NCI-H446 treated with DMSO at 0.1 percent for 48 hours (cell line): ENCODE measurements at regions not wholly inside any gene's neighbourhood (a gene's known extent, or its start where the extent isn't known, plus 50 kb on each side); places are given as distances from the start of the nearest gene placed in this dataset.

Experiments used
- DNase-seq: peaks from one replicate; lab custom pipeline; 2025; lab: John Stamatoyannopoulos, UW

DNA sequence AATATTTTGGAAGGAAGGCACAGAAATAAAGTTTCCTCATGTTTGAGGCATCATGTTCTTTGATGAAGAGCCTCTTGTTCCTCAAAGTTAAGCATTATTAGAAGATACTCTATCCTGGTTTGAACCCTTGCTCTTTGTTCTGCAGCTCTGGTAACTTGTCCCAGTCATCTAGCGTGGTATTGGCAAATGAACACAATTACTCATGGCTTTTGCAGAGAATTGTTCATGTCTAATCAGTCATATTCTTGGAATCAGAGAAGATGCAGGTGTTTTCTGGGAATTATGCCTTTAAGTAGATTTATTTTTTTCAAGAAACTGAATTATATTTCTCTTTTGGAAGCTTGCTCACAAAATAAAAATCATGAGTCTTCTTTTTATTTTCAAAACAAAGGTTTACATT lies 52.9 kb upstream of the HPGDS start:
- DNase-seq = no peak

DNA sequence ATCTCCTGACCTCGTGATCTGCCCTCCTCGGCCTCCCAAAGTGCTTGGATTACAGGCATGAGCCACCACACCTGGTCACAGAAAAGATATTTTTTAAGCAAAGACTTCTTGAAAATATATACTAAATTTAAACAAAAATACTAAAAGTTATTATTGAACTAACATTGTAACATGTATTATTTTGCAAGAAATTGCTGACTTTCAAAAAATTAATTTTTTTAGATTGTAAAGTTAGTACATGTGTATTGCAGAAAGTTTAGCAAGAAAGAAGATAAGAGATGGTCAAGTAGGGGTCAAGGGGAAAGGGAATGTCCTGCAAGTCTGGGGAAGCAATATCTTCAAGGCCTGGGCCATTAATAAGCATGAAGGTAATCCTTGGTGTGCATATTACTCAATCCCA lies 54.3 kb upstream of the HPGDS start:
- no peak for DNase-seq

DNA sequence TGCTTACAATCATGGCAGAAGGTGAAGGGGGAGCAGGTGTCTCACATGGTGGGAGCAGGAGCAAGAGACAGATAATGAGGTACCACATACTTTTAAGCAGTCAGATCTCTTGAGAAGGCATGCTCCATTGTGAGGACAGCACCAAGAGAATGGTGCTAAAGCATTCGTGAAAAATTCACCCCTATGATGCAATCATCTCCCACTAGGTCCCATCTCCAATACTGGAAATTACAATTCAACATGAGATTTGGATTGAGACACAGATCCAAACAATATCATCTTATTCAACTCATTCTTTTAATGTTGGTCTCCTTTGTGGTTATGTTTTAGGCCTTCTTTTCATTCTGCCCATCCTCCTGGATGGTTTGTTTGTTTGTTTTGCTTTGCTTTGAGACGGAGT lies 54.1 kb upstream of the PDLIM5 start:
- no peak for DNase-seq

DNA sequence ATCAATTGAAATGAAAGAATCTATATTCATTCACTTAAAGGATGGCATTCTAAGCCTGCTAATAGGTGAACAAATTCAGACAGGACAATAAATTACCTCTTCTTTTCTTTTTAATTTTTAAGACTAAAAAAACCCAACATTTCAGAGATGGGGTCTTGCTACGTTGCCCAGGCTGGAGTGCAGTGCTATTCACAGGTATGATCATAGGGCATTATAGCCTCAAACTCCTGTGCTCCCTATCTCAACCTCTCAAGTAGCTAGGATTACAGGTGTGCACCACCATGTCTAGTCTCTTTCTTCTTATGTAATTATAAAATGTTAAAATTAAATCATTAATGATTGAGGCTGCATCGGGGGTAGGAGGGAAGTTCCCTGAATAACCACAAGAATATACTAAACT lies 52.5 kb upstream of the PDLIM5 start:
- no peak for DNase-seq

DNA sequence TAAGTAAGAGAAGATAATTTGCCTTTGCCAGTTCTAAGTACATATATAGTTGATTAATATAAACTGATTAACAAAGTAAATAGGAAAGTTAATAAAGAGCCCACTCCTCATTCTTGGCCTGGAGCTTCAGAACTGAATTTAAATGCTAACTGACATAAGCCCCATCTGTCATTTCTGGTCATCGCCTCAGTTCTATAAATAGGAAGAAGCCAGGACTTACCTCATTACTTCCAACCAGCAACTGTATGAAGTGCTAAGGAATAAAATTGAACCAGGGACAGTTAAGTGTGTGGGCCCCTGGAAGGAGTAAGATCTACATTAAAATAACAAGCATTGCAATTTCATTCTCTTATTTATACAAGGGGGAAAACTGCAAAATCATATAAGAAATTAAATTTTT lies 52.0 kb upstream of the PDLIM5 start:
- DNase-seq = peak; percentile 26

DNA sequence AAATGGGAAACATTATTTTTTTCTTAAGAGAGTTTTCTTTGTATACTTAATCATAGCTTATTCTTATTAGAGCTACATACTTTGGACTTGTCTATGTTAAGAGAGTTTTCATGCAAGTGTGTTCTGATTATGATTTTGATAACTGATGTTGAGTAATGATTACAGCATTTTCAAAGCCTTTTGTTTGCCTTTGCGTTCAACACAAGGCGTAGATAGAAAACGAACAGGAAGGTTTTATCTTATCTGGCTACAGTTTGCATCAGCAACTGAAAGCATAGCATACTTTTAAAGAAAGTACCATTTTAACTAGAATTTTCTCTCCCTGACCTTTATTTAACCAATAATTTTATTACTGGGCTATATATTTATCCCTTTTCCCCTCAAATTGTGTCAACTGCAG lies 51.6 kb upstream of the PDLIM5 start:
- DNase-seq = no peak
